ENCODE measurements at regions not wholly inside any gene's neighbourhood (a gene's known extent, or its start where the extent isn't known, plus 50 kb on each side); places are given as distances from the start of the nearest gene placed in this dataset.

- Histone ChIP-seq H3K27ac (no peak overlapping the region), H3K27me3 (ENCODE audit: control insufficient read depth, insufficient read depth, low read length) (peaks cover 3% of the 10 kb centered on the region), H3K9ac (no peak overlapping the region), H3K79me2 (no peaks in the 10 kb centered on the region), H2AFZ (no peak overlapping the region), H3K4me2 (ENCODE audit: low read length) (no peak overlapping the region), H3K9me3 (ENCODE audit: control insufficient read depth, low read length) (no peaks in the 10 kb centered on the region), H3K4me1 (no peaks in the 10 kb centered on the region), H3K4me3 (ENCODE audit: low read depth, low read length) (no peak overlapping the region), H3K36me3 (ENCODE audit: control insufficient read depth, insufficient read depth, low read length) (no peaks in the 10 kb centered on the region)
- TF ChIP-seq CTCF (IDR thresholded peaks at IDR 0.05) = no peak
Observed at GRCh38 chr22:27568265-27568664, 233.3 kb downstream of the MN1 start.

- no peak for TF ChIP-seq CTCF (IDR thresholded peaks at IDR 0.05)
- H3K36me3 ChIP-seq (ENCODE audit: control insufficient read depth, insufficient read depth, low read length) = no peaks in the 10 kb centered on the region
- no peak overlapping the region for H3K27ac ChIP-seq
- no peaks in the 10 kb centered on the region for H3K79me2 ChIP-seq
- H3K27me3 ChIP-seq (ENCODE audit: control insufficient read depth, insufficient read depth, low read length) = peaks cover 3% of the 10 kb centered on the region
- H2AFZ ChIP-seq = no peak overlapping the region
- no peak overlapping the region for H3K4me3 ChIP-seq (ENCODE audit: low read depth, low read length)
- no peaks in the 10 kb centered on the region for H3K4me1 ChIP-seq
- no peak overlapping the region for H3K9ac ChIP-seq
- no peaks in the 10 kb centered on the region for H3K9me3 ChIP-seq (ENCODE audit: control insufficient read depth, low read length)
- no peak overlapping the region for H3K4me2 ChIP-seq (ENCODE audit: low read length)
Observed at GRCh38 chr22:27571463-27572277, 229.9 kb downstream of the MN1 start.

GRCh38 chr22:27572278-27572666 is 229.3 kb downstream of the MN1 start:
- Histone ChIP-seq H3K4me3 (ENCODE audit: low read depth, low read length) (no peak overlapping the region), H3K4me1 (no peaks in the 10 kb centered on the region), H3K36me3 (ENCODE audit: control insufficient read depth, insufficient read depth, low read length) (no peaks in the 10 kb centered on the region), H3K9me3 (ENCODE audit: control insufficient read depth, low read length) (no peaks in the 10 kb centered on the region), H3K27me3 (ENCODE audit: control insufficient read depth, insufficient read depth, low read length) (peaks cover 3% of the 10 kb centered on the region), H2AFZ (no peak overlapping the region), H3K27ac (no peak overlapping the region), H3K9ac (no peak overlapping the region), H3K4me2 (ENCODE audit: low read length) (no peak overlapping the region), H3K79me2 (no peaks in the 10 kb centered on the region)
- TF ChIP-seq CTCF (IDR thresholded peaks at IDR 0.05) = no peak

GRCh38 chr22:27573280-27574001 is 228.1 kb downstream of the MN1 start:
- H3K27me3 ChIP-seq (ENCODE audit: control insufficient read depth, insufficient read depth, low read length) = peaks cover 3% of the 10 kb centered on the region
- H2AFZ ChIP-seq = no peak overlapping the region
- no peak overlapping the region for H3K27ac ChIP-seq
- no peak overlapping the region for H3K4me3 ChIP-seq (ENCODE audit: low read depth, low read length)
- no peaks in the 10 kb centered on the region for H3K36me3 ChIP-seq (ENCODE audit: control insufficient read depth, insufficient read depth, low read length)
- H3K4me2 ChIP-seq (ENCODE audit: low read length) = no peak overlapping the region
- H3K9ac ChIP-seq = no peak overlapping the region
- H3K9me3 ChIP-seq (ENCODE audit: control insufficient read depth, low read length) = no peaks in the 10 kb centered on the region
- TF ChIP-seq CTCF (IDR thresholded peaks at IDR 0.05) = no peak
- H3K79me2 ChIP-seq = no peaks in the 10 kb centered on the region
- H3K4me1 ChIP-seq = no peaks in the 10 kb centered on the region
